Neural progenitor cell (in vitro differentiated cells): ENCODE measurements at regions not wholly inside any gene's neighbourhood (a gene's known extent, or its start where the extent isn't known, plus 50 kb on each side); places are given as distances from the start of the nearest gene placed in this dataset.

Experiments
- DNase-seq: peaks from one replicate; pipeline ENCODE4 v3.0.0-alpha.2; 2016; ENCODE audit warnings: low spot score
- H2AFZ ChIP-seq: fragments of 200-600 bp; sonication (generic); replicated peaks from 2 replicates; pipeline ENCODE4 v1.6.1; 2016; ENCODE audit warnings: antibody characterized with exemption
- H3F3A ChIP-seq: fragments of 200-600 bp; sonication (generic); 2 replicates; pipeline ENCODE4 v1.6.1; 2016; ENCODE audit warnings: antibody characterized with exemption, low read depth
- H3K27ac ChIP-seq: fragments of 200-600 bp; sonication (generic); 2 replicates; pipeline ENCODE4 v1.5.1; 2016; ENCODE audit warnings: mild to moderate bottlenecking
- H3K27me3 ChIP-seq: fragments of 200-600 bp; sonication (generic); 2 replicates; pipeline ENCODE4 v1.6.1; 2016; ENCODE audit warnings: mild to moderate bottlenecking, moderate library complexity
- H3K36me3 ChIP-seq: fragments of 200-600 bp; sonication (generic); 2 replicates; pipeline ENCODE4 v1.5.1; 2016
- H3K4me1 ChIP-seq: fragments of 200-600 bp; sonication (generic); 2 replicates; pipeline ENCODE4 v1.6.1; 2016; ENCODE audit warnings: mixed run types
- H3K4me2 ChIP-seq: fragments of 200-600 bp; sonication (generic); 2 replicates; pipeline ENCODE4 v1.6.1; 2016
- H3K4me3 ChIP-seq: fragments of 200-600 bp; sonication (generic); 2 replicates; pipeline ENCODE4 v1.5.1; 2016
- H3K79me2 ChIP-seq: fragments of 200-600 bp; sonication (generic); 2 replicates; pipeline ENCODE4 v1.6.1; 2016; ENCODE audit warnings: low read depth
- H3K9ac ChIP-seq: fragments of 200-600 bp; sonication (generic); 2 replicates; pipeline ENCODE4 v1.6.1; 2016
- H3K9me3 ChIP-seq: fragments of 200-600 bp; sonication (generic); 2 replicates; pipeline ENCODE4 v1.5.1; 2016; ENCODE audit warnings: low read depth
- H4K20me1 ChIP-seq: fragments of 200-600 bp; sonication (generic); 2 replicates; pipeline ENCODE4 v1.6.1; 2016; ENCODE audit warnings: low read depth
- H3K27ac Mint-ChIP-seq: 3 replicates; pipeline ENCODE4 v1.8.0; 2021; ENCODE audit warnings: mixed read lengths
- H3K27me3 Mint-ChIP-seq: 2 replicates; pipeline ENCODE4 v1.8.0; 2022; ENCODE audit warnings: low read depth, mild to moderate bottlenecking, inconsistent platforms, moderate library complexity, mixed read lengths; ENCODE audit not compliant: insufficient read depth
- H3K36me3 Mint-ChIP-seq: 3 replicates; pipeline ENCODE4 v1.8.0; 2021; ENCODE audit warnings: mixed read lengths
- H3K4me1 Mint-ChIP-seq: 3 replicates; pipeline ENCODE4 v1.8.0; 2021; ENCODE audit warnings: mixed read lengths
- H3K4me3 Mint-ChIP-seq: 3 replicates; pipeline ENCODE4 v1.8.0; 2021; ENCODE audit warnings: mild to moderate bottlenecking, moderate library complexity, mixed read lengths
- H3K9me3 Mint-ChIP-seq: 3 replicates; pipeline ENCODE4 v1.8.0; 2020; ENCODE audit warnings: mixed read lengths
- EZH2 ChIP-seq: fragments of 200-600 bp; sonication (generic); IDR thresholded peaks from 2 replicates; pipeline ENCODE4 v1.6.1; 2017; ENCODE audit warnings: antibody characterized with exemption, mild to moderate bottlenecking, moderate library complexity
- EZH2phosphoT487 ChIP-seq: fragments of 200-600 bp; sonication (generic); IDR thresholded peaks from 2 replicates; pipeline ENCODE4 v1.6.1; 2017; ENCODE audit warnings: antibody characterized with exemption
- TF ChIP-seq, protein P1 (sequence below): fragments of 200-600 bp; sonication (generic); IDR thresholded peaks from 2 replicates; pipeline ENCODE4 v1.5.1; 2017; ENCODE audit warnings: antibody characterized with exemption, mild to moderate bottlenecking

- H3K36me3 ChIP-seq: no peaks in the 10 kb centered on the region
- TF ChIP-seq EZH2phosphoT487: no peak
- no peaks in the 10 kb centered on the region for H3K79me2 ChIP-seq
- no peaks in the 10 kb centered on the region for H4K20me1 ChIP-seq
- H3F3A ChIP-seq: no peaks in the 10 kb centered on the region
- peaks cover 3% of the 10 kb centered on the region for H3K27me3 Mint-ChIP-seq
- H3K27ac ChIP-seq: no peak overlapping the region
- peak overlapping the region; percentile 87 for H3K27ac Mint-ChIP-seq
- H3K4me3 Mint-ChIP-seq: peak overlapping the region; percentile 68
- DNase-seq: no peak
- peaks cover 2% of the 10 kb centered on the region for H3K36me3 Mint-ChIP-seq
- no peak overlapping the region for H3K4me2 ChIP-seq
- peaks cover 6% of the 10 kb centered on the region for H3K4me1 ChIP-seq
- no peaks in the 10 kb centered on the region for H3K9me3 ChIP-seq
- peaks cover 30% of the 10 kb centered on the region for H3K9me3 Mint-ChIP-seq
- no peaks in the 10 kb centered on the region for H3K27me3 ChIP-seq
- no peak overlapping the region for H2AFZ ChIP-seq
- H3K4me3 ChIP-seq: no peak overlapping the region
- H3K4me1 Mint-ChIP-seq: peaks cover 28% of the 10 kb centered on the region
- H3K9ac ChIP-seq: no peak overlapping the region
These were observed 494.0 kb upstream of the FAT3 start for GRCh38 chr11:91730620-91731019.

DNA sequence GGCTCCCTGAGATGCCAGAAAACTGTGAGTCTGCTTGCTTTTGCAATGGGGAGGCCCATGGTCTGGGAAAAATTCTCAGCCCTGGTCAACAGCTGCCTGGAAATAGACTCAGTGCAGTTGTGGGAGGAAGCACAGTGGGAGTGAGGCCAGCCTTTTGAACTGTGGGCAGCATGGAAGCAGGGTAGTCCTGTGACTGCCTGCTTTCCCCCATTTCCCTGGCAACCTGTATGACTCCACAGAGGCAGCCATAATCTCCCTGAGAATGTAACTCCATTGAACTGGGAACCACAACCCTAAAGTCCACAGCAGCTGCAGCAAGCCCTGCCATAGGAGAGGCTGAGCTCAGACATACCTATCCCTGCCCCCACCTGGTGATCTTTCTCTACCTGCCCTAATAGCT is 494.6 kb upstream of the FAT3 start:
- Mint-ChIP-seq H3K4me1 (peaks cover 28% of the 10 kb centered on the region), H3K27me3 (peaks cover under 1% of the 10 kb centered on the region), H3K4me3 (peak overlapping the region; percentile 68), H3K9me3 (peaks cover 24% of the 10 kb centered on the region), H3K27ac (peak overlapping the region; percentile 87), H3K36me3 (peaks cover 2% of the 10 kb centered on the region)
- Histone ChIP-seq H3K9me3 (no peaks in the 10 kb centered on the region), H3K9ac (no peak overlapping the region), H3F3A (no peaks in the 10 kb centered on the region), H3K4me1 (peaks cover 6% of the 10 kb centered on the region), H3K4me2 (no peak overlapping the region), H3K36me3 (no peaks in the 10 kb centered on the region), H3K4me3 (no peak overlapping the region), H3K79me2 (no peaks in the 10 kb centered on the region), H3K27ac (no peak overlapping the region), H3K27me3 (no peaks in the 10 kb centered on the region), H4K20me1 (no peaks in the 10 kb centered on the region), H2AFZ (peak overlapping the region; percentile 85)
- DNase-seq: peak; percentile 43
- no peak for TF ChIP-seq EZH2phosphoT487
- TF ChIP-seq, protein P1, sequence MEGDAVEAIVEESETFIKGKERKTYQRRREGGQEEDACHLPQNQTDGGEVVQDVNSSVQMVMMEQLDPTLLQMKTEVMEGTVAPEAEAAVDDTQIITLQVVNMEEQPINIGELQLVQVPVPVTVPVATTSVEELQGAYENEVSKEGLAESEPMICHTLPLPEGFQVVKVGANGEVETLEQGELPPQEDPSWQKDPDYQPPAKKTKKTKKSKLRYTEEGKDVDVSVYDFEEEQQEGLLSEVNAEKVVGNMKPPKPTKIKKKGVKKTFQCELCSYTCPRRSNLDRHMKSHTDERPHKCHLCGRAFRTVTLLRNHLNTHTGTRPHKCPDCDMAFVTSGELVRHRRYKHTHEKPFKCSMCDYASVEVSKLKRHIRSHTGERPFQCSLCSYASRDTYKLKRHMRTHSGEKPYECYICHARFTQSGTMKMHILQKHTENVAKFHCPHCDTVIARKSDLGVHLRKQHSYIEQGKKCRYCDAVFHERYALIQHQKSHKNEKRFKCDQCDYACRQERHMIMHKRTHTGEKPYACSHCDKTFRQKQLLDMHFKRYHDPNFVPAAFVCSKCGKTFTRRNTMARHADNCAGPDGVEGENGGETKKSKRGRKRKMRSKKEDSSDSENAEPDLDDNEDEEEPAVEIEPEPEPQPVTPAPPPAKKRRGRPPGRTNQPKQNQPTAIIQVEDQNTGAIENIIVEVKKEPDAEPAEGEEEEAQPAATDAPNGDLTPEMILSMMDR: no peak
- TF ChIP-seq EZH2: no peak

- Mint-ChIP-seq H3K27ac (no peak overlapping the region), H3K27me3 (no peaks in the 10 kb centered on the region), H3K9me3 (no peaks in the 10 kb centered on the region), H3K4me3 (no peak overlapping the region), H3K36me3 (peaks cover 1% of the 10 kb centered on the region), H3K4me1 (no peaks in the 10 kb centered on the region)
- H3K9me3 ChIP-seq: no peaks in the 10 kb centered on the region
- H4K20me1 ChIP-seq: no peaks in the 10 kb centered on the region
- TF ChIP-seq, protein P1: no peak
- no peak for TF ChIP-seq EZH2phosphoT487
- H3K4me3 ChIP-seq: no peak overlapping the region
- H3F3A ChIP-seq: peaks cover 6% of the 10 kb centered on the region
- peak overlapping the region; percentile 15 for H3K4me2 ChIP-seq
- H2AFZ ChIP-seq: peak overlapping the region; percentile 88
- no peaks in the 10 kb centered on the region for H3K27me3 ChIP-seq
- peaks cover 21% of the 10 kb centered on the region for H3K4me1 ChIP-seq
- DNase-seq: peak; percentile 5
- H3K79me2 ChIP-seq: no peaks in the 10 kb centered on the region
- no peaks in the 10 kb centered on the region for H3K36me3 ChIP-seq
- no peak overlapping the region for H3K27ac ChIP-seq
- no peak overlapping the region for H3K9ac ChIP-seq
These were observed 507.4 kb upstream of the FAT3 start for GRCh38 chr11:91717169-91717568.

GRCh38 chr11:91707652-91708482 is 516.8 kb upstream of the FAT3 start:
- no peak overlapping the region for H3K4me3 ChIP-seq
- H3K27me3 ChIP-seq: no peaks in the 10 kb centered on the region
- no peaks in the 10 kb centered on the region for H3K4me1 ChIP-seq
- Mint-ChIP-seq H3K4me3 (no peak overlapping the region), H3K27ac (no peak overlapping the region), H3K9me3 (no peaks in the 10 kb centered on the region), H3K36me3 (no peaks in the 10 kb centered on the region), H3K4me1 (no peaks in the 10 kb centered on the region), H3K27me3 (no peaks in the 10 kb centered on the region)
- no peaks in the 10 kb centered on the region for H4K20me1 ChIP-seq
- H3K9ac ChIP-seq: no peak overlapping the region
- H3K27ac ChIP-seq: no peak overlapping the region
- no peaks in the 10 kb centered on the region for H3F3A ChIP-seq
- H3K9me3 ChIP-seq: no peaks in the 10 kb centered on the region
- DNase-seq: no peak
- H3K36me3 ChIP-seq: no peaks in the 10 kb centered on the region
- TF ChIP-seq, protein P1: no peak
- no peak overlapping the region for H2AFZ ChIP-seq
- H3K4me2 ChIP-seq: no peak overlapping the region
- no peaks in the 10 kb centered on the region for H3K79me2 ChIP-seq
